ENCODE measurements at regions not wholly inside any gene's neighbourhood (a gene's known extent, or its start where the extent isn't known, plus 50 kb on each side); places are given as distances from the start of the nearest gene placed in this dataset.
A peak's percentile ranks its signal among the peaks of the same experiment; 100 is the strongest.
"Not testable (repeated sequence)": the region's sequence is repeated elsewhere in the genome, so short reads cannot be mapped to it uniquely, and the experiment has no call there.

DNA sequence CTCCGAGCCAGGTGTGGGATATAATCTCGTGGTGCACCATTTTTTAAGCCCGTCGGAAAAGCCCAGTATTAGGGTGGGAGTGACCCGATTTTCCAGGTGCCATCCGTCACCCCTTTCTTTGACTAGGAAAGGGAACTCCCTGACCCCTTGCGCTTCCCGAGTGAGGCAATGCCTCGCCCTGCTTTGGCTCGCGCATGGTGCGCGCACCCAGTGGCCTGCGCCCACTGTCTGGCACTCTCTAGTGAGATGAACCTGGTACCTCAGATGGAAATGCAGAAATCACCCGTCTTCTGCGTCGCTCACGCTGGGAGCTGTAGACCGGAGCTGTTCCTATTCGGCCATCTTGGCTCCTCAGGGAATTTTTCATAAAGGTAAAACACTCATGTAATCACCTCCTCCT is 63.9 kb downstream of the RWDD3 start:
- not testable (repeated sequence) for DNase-seq

DNA sequence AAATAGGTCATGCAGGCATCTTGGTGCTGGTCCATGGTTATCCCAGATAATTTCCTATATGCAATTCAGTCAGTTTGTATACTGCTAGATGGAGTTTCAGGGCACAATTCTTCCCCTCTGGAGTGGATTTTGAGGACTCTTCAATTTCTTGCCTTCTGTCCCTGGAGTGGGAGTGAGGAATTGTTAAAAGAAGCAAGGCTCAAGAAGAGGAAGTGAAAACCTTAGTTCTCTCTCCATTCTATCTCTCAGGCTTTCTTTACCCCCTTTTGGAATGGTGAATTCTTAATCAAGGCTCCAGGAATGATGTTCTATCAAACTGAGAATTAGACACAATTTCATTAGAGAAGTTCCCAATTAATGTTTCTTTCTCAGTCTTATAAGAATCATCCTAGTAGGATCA is 67.1 kb downstream of the RWDD3 start:
- no peak for DNase-seq

DNA sequence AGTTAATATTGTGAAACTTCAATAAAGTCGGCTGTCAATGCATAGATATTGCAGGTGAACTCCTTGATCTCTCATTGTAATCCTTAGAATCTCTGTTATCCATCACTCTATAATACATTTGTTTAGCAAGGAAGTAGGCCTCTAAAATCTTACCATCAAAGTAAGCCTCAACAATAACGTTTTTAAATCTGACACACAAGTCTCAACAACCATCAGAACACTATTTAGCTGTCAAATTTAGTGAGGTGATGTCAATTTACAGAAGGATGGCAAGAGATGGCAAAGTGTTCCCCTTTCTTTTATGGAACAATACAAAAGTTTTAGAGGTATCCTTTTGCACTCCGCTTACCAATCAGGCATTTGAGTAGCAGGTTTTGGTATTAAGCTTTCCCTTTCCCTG is 67.6 kb downstream of the RWDD3 start:
- DNase-seq: no peak

DNA sequence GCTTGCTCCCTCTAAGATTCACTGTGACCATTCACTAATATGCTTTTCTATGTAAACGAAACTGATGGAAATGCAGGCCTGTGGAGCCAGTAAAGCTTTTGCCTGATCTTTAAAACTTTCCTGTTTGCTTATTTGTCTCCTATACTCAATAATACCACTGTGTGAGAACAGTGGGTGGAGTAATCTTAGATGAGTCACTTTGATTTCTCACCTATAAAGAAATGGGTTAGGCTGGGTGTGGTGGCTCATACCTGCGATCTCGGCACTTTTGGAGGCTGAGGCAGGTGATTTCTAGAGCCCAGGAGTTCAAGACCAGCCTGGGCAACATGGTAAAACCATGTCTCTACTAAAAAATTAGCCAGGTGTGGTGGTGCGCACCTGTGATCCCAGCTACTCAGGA is 70.8 kb downstream of the RWDD3 start:
- no peak for DNase-seq

DNA sequence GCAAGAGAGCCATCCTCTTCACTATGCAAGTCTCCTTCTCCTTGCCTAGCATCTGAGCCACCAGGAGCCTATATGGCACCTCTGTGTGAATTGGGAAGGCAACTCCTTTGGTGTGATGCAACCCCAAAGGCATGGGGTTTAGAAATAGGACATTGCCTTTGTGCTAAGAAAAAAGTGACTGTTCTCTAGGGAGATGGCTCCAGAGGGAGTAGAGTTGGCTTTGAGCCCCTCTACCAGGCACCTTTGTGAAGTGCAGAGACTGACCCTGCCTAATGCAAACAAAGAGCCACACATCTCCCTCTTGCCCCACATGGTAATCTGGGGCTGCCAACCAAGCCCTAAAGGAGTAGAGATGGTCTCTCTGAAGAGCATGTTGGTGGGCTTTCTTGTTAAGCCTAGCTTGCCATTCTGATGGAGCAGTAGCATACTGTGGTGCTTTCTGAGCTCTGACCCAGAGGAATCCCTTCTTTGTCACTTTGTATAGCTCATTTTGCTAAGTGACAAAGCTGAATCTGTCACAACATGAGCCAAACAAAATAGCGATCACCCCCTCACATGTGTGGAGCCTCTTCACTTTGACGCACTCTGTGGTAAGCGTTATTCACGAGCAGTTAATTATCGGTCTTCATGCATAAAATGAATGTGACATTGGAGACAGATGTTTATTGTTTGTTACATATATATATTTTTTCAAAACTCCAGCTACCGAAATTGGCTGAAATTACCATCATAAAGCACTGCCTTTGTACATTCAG is 74.4 kb downstream of the RWDD3 start:
- DNase-seq: no peak

DNA sequence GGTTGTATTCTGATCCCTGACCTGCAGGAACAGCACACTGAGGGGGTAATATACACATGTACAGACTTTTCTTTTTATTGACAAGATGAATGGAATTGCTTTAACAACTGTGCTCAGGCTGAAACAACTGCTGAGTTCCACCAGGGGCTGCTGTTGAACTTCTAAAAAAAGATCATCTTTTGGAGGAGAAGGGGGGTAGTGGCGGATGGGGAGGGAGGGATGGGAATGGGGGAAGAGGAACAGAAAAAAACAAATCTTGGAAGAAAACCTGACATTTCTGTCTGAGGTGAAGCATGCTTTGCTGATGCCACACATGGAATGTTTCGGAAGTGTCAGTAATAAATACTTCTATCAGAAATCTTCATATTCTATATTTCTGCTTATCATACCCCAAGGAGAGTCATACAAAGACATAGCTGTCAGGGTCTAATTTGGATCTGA is 75.0 kb downstream of the RWDD3 start:
- DNase-seq: peak; percentile 54

- no peak for DNase-seq
These were observed 77.0 kb downstream of the RWDD3 start for GRCh38 chr1:95311014-95311413.

DNA sequence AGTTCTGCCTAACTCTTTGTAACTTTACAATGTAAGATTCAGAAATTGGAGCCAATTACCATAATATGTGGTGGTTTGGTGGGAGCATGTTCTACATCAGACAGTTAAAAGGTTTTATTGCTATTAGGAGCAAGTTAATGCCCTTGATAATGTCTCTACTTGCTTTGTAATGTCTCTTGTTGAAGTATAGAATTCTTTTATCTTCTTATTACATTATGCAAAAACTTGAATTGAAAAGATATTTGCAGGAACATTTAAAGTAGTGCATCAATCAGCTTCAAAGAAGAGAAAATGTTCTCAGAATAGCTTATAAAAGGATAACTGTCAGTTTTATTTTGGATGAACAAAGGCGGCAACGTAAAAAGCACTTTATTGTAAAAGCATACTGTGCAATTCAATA is 77.8 kb downstream of the RWDD3 start:
- no peak for DNase-seq

- no peak for DNase-seq
These were observed 78.2 kb downstream of the RWDD3 start for GRCh38 chr1:95312181-95312580.

DNA sequence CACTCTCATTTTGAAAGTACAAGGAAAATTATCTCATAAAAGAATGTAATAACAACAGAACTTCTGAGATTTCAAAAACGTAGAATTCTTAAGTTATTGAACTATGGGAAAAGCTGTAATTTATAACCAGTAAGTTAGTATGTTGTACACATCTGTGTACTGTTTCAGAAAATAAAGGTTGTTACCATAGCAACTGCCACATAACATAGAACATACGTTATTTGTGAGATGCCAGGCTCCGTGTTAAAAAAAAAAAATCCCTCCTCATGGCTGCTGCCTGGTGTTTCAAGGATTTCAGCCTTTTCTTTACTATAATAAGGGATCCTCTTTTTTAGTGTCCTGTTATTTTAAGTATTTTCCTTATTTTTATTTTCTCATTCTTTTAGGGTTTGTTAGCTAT is 79.5 kb downstream of the RWDD3 start:
- no peak for DNase-seq

DNA sequence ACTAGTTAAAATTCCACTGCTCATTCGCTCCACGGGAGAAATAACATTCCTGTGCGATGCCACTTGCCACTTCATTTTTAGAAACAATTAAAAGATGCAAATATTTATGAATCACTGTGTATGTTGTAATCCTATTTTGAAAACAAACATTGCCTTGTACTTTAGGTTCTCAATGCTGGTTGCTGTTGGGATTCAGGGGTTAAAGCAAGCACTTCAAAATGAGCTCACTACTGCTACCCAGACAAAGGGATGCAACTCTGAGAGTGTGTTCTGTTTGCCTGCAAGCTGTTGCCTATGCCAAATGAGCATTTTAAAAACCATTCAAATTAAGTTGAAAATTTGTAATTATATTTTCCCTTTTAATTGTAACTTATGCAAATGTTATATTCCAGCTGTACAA is 87.5 kb downstream of the RWDD3 start:
- no peak for DNase-seq

DNA sequence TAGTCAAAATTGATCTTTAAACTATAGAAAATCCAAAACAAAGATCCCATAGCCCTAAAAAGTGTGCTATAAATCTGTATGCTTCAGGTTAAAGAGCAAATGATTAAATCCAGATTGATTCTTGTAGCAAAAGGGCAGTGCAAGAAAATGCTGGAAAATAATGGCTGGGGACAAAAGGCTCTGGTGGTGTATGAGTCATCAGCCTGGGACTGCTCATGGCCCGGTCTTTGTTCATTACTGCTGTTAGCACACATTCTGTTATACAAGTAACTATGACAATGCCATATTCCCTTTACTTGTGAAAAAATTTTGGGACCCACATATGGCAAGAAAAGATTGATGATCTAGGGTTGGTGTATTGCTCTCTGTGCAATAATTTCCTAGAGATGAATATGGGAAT is 89.1 kb downstream of the RWDD3 start:
- DNase-seq: peak; percentile 46

DNA sequence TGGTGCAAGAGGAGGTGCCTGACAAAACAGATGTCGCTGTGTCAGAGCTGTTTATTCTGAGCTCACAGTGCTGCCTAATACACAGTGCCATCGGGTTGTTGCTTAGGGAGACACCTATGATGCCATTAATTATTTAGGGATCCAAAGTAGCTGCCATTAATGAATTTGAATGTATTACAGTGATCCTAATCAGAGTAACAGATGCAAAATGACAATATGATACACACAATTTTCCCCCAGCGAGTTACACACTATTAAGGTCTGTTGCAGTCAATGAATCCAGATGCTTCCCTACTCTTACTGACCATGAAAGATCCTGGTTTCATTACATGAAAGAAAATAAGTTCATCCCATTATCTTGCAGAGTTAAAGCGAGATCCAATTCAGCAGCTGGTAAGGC is 91.3 kb downstream of the RWDD3 start:
- DNase-seq: no peak

- DNase-seq: no peak
These were observed 92.0 kb downstream of the RWDD3 start for GRCh38 chr1:95326023-95326422.

DNA sequence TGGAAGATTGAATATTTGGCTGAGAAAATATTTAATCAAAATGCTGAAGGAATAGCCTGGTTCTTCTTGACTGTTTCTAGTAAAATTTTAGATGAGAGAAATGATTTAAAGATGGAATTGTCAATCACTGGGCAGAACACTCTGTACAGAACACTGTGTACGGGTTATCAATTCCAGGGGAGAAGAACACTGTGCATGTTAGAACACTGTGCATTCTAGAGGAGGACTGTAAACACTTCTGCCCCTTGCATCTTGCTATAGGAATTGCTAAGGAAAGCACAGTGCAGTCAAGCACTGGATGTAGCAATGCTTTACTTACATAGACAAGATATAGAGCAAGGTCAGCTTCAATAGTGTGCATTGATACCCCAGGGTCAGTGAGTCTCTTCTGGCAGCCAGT is 98.7 kb downstream of the RWDD3 start:
- DNase-seq: no peak

- no peak for DNase-seq
These were observed 105.4 kb downstream of the RWDD3 start for GRCh38 chr1:95339377-95339776.

DNA sequence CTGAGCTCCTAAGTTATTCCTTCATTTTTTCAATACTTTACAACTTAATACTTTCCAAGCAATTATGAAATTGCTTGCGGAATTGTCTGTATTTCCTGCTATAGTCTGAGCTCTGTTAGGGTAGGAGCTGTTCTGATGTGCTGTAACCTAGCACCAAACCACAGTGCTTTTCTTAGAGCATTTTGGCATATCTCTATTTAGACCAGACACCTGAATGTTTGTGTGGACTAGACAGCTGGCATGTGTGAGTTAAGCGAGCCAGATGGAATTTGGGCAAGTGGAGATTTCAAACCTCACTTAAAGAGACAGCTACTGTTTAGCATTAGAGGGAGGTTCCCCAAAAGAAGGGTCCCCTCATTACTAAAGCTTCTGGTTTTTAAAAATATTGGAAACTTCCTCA is 106.1 kb downstream of the RWDD3 start:
- DNase-seq: no peak

DNA sequence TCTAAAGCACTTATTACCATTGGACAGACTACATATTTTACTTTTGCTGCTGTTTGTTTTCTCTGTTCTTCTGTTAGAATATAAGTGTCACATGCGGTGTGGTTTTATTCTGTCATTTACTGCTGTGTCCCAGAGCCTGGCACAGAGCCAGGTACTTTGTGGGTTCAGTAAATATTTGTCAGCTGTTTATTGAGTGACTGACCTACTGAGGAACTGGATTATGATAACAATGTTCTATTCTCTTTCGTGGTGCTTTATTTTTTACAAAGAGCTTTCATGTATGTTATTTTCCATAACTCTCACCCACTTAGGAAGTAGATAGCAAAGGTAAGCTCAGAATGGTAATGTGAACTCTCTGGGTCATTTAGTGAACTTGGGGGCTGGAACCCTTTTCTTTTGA is 118.8 kb downstream of the RWDD3 start:
- peak; percentile 2 for DNase-seq

- no peak for DNase-seq
These were observed 119.2 kb downstream of the RWDD3 start for GRCh38 chr1:95353194-95353593.

DNA sequence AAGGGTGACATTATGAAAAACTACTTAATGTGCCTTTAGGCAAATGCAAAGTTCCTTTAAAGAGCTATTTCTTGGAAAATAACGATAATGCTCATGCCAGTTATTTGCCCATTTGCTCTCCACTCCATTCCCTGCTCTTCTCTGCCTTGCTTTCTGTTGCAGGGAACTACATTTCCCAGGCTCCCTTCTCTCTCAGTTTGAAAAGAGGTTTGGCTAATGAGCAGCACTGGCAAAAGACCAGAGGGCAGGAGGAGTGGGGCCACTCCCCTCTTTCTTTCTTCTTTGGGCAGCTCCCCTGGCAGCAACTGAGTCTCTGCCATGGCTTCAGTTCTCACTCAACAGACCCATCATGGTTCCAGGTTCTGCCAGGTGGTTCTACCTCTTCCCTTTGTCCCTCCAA is 130.5 kb downstream of the RWDD3 start:
- no peak for DNase-seq

GRCh38 chr1:95366498-95366897 is 132.5 kb downstream of the RWDD3 start:
- no peak for DNase-seq

GRCh38 chr1:95368178-95368577 is 134.2 kb downstream of the RWDD3 start:
- DNase-seq: no peak

DNA sequence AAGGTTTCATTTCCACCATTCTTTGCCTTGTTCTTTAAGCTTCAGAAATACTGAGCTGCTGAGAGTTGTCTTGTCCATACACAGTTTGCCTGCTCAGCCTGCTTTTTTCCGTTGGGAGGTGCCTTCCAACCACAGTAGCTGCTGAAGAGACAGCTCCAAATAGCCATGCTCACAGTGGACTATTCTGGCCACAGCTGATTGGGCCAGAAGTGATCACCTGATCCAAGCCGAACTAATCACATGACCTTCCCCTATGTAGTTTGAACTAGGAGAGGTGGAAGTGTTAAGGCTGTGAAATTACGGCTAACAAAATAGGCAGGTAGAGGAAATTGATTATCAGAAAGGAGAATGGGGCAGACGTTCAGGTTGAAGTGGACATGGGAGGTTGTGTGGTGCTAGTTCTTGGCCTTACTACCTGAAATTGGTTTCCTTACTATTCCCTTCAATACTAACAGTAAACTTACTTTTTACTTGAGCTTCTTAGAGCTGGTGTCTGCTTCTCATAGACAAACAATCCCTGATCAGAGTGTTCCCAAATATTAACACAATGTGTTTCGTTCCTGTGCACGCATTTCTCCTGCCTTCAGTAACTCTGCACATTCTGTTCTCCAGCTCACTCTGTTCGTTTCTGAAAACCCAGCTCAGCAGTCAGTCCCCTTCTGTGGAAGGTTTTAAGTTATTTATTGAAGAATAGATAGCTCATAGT is 136.1 kb downstream of the RWDD3 start:
- no peak for DNase-seq
